Effector memory CD8-positive, alpha-beta T cell (primary cell): ENCODE measurements at regions not wholly inside any gene's neighbourhood (a gene's known extent, or its start where the extent isn't known, plus 50 kb on each side); places are given as distances from the start of the nearest gene placed in this dataset.

Source experiments
- ATAC-seq: fragments of 150-1000 bp; cut with Tn5 transposase; replicated peaks from 2 replicates; pipeline ENCODE4 v1.10.0; 2021; ENCODE audit warnings: mild to moderate bottlenecking, moderate library complexity
- DNase-seq, 3 experiments: peaks; one replicate each; pipeline ENCODE4 v3.0.0; 2021
- H3K27ac Mint-ChIP-seq, 2 donors: one replicate each; pipeline ENCODE4 v1.8.0; 2022; ENCODE audit warnings: mild to moderate bottlenecking in 2 of 2, mixed read lengths in 2 of 2, moderate library complexity in 2 of 2
- H3K27me3 Mint-ChIP-seq, 2 donors: one replicate each; pipeline ENCODE4 v1.8.0; 2022; ENCODE audit warnings: mixed read lengths in 2 of 2
- H3K36me3 Mint-ChIP-seq: one replicate; pipeline ENCODE4 v1.8.0; 2022; ENCODE audit warnings: mild to moderate bottlenecking, moderate library complexity, mixed read lengths; ENCODE audit not compliant: insufficient read depth
- H3K4me1 Mint-ChIP-seq, 2 donors: one replicate each; pipeline ENCODE4 v1.8.0; 2022; ENCODE audit warnings: low read depth in 2 of 2, mixed read lengths in 2 of 2
- H3K4me3 Mint-ChIP-seq, 2 donors: one replicate each; pipeline ENCODE4 v1.8.0; 2022; ENCODE audit warnings: mild to moderate bottlenecking in 2 of 2, mixed read lengths in 2 of 2, moderate library complexity in 2 of 2
- H3K9me3 Mint-ChIP-seq, 2 donors: one replicate each; pipeline ENCODE4 v1.8.0; 2022; ENCODE audit warnings: mixed read lengths in 2 of 2

DNA sequence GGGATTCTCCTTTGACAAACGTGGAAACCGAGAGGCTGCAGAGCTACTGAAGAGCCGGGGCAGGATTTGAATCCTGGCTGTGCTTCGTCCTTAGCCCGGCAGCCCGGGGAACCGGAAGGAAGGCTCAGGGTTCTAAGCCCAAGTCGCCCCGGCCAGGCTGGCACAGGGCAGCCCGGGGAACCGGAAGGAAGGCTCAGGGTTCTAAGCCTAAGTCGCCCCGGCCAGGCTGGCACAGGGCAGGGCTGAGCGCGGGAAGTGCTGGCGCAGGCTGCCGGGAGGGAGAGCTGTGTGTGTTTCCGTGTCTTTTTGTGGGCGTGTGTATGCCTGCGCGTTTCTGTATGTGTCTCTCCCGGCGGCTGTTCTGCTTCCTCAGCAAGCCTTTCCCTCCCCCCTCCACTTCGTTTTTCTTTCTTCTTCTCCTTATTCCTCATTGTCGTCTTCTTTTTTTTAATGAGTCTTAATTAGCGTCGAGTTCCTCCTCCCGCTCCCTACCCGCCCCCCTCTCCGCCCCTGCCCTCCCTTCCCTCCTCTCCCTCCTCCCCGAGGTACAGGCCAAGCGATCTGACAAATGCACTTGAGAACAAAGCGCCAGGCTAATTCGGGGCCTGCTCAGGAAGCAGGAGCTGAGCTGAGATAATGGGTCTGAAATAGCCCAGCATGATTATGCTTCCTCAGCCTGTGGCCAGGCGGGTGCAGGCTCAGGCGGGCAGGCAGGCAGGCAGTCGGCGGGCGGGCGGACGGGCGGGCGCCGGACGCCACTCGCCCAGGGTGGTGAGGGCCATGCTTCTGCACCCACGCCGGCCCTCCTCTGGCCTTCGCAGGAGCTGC is 65.9 kb downstream of the EFNB1 start:
- Mint-ChIP-seq H3K4me3 (peak overlapping the region in 1 of 2 donors; percentile 37), H3K27ac (no peak overlapping the region)
- peak; percentile 31 for ATAC-seq

DNA sequence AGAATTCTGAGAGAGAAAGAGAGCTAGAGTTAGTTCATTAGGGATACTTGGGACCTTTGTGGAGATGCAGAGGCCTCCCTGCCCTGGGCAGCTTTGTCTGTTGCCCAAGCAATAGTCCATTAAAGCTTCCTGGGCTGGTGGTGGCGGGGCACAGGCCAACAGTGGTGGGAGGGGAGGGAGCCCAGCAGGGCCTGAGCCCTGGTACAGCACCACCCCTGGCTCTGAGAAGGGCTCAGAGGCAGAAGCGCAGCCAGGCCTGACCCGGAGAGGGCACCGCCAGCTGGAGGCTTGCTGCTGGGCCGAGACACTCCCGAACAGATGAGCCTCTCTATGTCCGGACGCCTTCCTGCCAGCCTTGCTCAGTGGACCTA is 65.3 kb downstream of the EFNB1 start:
- ATAC-seq (no peak), DNase-seq (no peak)
- H3K27me3 Mint-ChIP-seq: peaks cover 4 to 7% of the 10 kb centered on the region in 2 donors
- H3K4me3 Mint-ChIP-seq: no peak overlapping the region
- H3K27ac Mint-ChIP-seq: no peak overlapping the region
- H3K4me1 Mint-ChIP-seq: no peaks in the 10 kb centered on the region
- no peaks in the 10 kb centered on the region for H3K9me3 Mint-ChIP-seq
- H3K36me3 Mint-ChIP-seq: peaks cover 4% of the 10 kb centered on the region

More for the DNA sequence above, 65.9 kb downstream of the EFNB1 start:
- H3K27me3 Mint-ChIP-seq: peaks cover 4 to 7% of the 10 kb centered on the region in 2 donors
- H3K36me3 Mint-ChIP-seq: peaks cover 4% of the 10 kb centered on the region
- no peak for DNase-seq
- no peaks in the 10 kb centered on the region for H3K9me3 Mint-ChIP-seq
- H3K4me1 Mint-ChIP-seq: no peaks in the 10 kb centered on the region

DNA sequence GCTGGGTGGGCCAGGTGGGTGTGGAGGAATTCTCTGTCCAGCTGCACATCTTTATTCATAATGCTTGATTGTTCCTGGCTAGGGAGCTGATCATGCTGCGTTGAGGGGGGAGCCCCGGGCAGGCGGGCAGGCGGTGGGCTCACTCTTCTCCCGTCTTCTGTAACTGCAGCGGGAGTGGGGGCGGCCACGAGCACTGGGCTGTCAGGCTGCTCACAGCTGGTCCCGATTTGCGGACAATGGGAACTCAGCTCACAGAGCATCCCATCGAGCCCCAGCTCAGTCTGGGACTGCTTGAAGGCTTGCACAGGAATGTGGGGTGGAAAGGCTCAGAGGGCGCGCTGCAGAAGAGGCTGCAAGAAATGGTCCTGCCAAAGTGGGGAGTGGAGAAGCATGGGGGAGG is 63.8 kb downstream of the EFNB1 start:
- no peaks in the 10 kb centered on the region for H3K4me1 Mint-ChIP-seq
- no peak overlapping the region for H3K4me3 Mint-ChIP-seq
- ATAC-seq (no peak), DNase-seq (no peak)
- peaks cover 4% of the 10 kb centered on the region for H3K36me3 Mint-ChIP-seq
- no peak overlapping the region for H3K27ac Mint-ChIP-seq
- no peaks in the 10 kb centered on the region for H3K9me3 Mint-ChIP-seq
- H3K27me3 Mint-ChIP-seq: peaks cover 4 to 7% of the 10 kb centered on the region in 2 donors

DNA sequence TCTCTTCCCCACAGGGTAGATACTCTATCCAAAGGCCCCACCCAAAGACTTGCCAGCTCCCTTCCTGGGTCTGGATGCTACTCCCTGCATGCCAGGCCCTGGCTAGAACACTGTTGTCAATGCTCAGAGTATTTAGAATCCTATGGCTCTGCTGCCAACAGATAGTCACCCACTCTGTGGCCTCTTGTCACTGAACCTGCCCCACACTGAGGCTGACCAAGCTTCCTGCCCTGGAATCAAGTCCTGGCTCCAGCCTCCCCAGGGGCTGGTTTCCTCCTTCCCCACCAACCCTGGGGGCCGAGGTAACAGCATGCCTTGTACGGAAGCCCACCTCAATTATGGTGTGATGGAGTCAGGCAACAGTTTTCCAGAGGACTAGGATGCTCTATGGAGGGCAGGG is 63.3 kb downstream of the EFNB1 start:
- Mint-ChIP-seq H3K27me3 (peaks cover 4 to 7% of the 10 kb centered on the region in 2 donors), H3K4me3 (no peak overlapping the region), H3K9me3 (no peaks in the 10 kb centered on the region), H3K36me3 (peaks cover 4% of the 10 kb centered on the region), H3K27ac (no peak overlapping the region), H3K4me1 (no peaks in the 10 kb centered on the region)
- no peak for ATAC-seq
- DNase-seq: no peak
